ENCODE measurements at regions not wholly inside any gene's neighbourhood (a gene's known extent, or its start where the extent isn't known, plus 50 kb on each side); places are given as distances from the start of the nearest gene placed in this dataset.

- TF ChIP-seq CTCF (IDR thresholded peaks at IDR 0.05) = no peak
- no peak for TF ChIP-seq POLR2A (IDR thresholded peaks at IDR 0.05)
Observed at GRCh38 chr3:168655611-168656010, 559.9 kb upstream of the GOLIM4 start.

All from upper lobe of left lung (tissue), 4 donors.